HAP-1 (cell line): ENCODE measurements at regions not wholly inside any gene's neighbourhood (a gene's known extent, or its start where the extent isn't known, plus 50 kb on each side); places are given as distances from the start of the nearest gene placed in this dataset.

Source experiments
- DNase-seq, 2 experiments: peaks; one replicate each; pipeline ENCODE4 v3.0.0-alpha.2; 2016 to 2020; ENCODE audit warnings: low spot score in 2 of 2
- H3K27me3 ChIP-seq: fragments of 250-450 bp; sonication (Bioruptor Pico); 2 replicates; pipeline ENCODE4 v1.5.1; 2020; ENCODE audit warnings: low read depth, mild to moderate bottlenecking, moderate library complexity
- H3K36me3 ChIP-seq: fragments of 250-450 bp; sonication (Bioruptor Pico); replicated peaks from 2 replicates; pipeline ENCODE4 v1.5.1; 2020; ENCODE audit warnings: mild to moderate bottlenecking
- H3K4me1 ChIP-seq: fragments of 250-450 bp; sonication (Bioruptor Pico); 2 replicates; pipeline ENCODE4 v1.5.1; 2020; ENCODE audit warnings: mild to moderate bottlenecking
- H3K4me3 ChIP-seq: fragments of 250-450 bp; sonication (Bioruptor Pico); 2 replicates; pipeline ENCODE4 v1.5.1; 2020; ENCODE audit warnings: mild to moderate bottlenecking, moderate library complexity
- H3K9me3 ChIP-seq: fragments of 250-450 bp; sonication (Bioruptor Pico); 2 replicates; pipeline ENCODE4 v1.5.1; 2020; ENCODE audit warnings: mild to moderate bottlenecking, moderate library complexity
- in situ Hi-C: fragments of 300-500 bp; cut with MboI; formaldehyde crosslinking; loops from 3 replicates; pipeline ENCODE4 v1.14.3; 2020; ENCODE audit warnings: low sequenced_read_pairs, inconsistent platforms, mixed read lengths

DNA sequence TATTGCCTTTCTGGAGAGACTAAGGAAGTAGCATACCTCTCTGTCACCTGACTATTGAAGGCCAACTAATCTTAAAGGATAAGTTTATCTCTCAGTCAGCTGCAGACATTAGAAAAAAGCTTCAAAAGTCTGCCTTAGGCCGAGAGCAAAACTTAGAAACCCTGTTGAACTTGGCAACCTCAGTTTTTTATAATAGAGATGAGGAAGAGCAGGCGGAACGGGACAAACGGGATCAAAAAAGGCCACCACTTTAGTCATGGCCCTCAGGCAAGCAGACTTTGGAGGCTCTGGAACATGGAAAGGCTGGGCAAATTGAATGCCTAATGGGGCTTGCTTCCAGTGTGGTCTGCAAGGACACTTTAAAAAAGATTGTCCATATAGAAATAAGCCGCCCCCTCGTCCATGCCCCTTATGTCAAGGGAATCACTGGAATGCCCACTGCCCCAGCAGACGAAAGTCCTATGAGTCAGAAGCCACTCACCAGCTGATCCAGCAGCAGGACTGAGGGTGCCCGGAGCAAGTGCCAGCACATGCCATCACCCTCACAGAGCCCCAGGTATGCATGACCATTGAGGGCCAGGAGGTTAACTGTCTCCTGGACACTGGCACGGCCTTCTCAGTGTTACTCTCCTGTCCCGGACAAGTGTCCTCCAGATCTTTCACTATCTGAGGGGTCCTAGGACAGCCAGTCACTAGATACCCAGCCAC is 61.5 kb upstream of the FAM98A start:
- Histone ChIP-seq H3K36me3 (no peaks in the 10 kb centered on the region), H3K27me3 (no peaks in the 10 kb centered on the region), H3K9me3 (no peaks in the 10 kb centered on the region), H3K4me3 (no peak overlapping the region), H3K4me1 (no peaks in the 10 kb centered on the region)
- no peak for DNase-seq
- in situ Hi-C loops = loop anchor here (25.0 kb wide), 1 partner anchor 1752 kb away; no protein-coding TSS in a partner anchor

DNA sequence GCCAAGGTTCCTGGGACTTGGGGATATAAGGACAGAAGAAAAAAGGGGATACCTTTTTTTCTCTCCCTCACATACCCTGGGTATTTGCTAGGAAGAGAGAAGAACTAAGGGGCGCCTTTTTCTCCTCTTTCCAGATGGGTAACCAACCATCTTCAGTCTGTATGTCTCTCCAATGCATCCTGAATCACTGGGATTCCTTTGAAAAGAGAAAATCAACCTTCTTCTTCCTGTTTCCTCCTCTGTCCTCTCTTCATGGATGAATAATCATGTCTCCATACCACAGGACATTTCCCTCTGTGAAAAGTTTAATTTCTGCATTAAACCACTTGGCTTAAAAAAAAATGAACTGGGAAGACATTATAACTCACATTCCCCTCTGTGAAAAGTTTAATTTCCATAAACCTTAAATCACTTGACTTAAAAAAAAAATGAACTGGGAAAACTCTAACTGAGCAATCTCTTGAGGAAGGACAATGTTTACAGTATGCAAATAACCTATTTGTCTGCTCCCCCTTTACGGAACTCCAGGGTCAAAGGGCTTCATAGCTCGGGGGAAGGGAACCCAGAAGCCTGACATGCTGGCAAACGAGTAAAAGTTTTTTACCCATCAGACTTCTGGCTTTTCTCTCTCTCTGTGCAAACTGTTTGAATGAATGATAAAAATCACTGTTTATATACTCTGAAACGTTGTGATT is 56.7 kb upstream of the FAM98A start:
- no peaks in the 10 kb centered on the region for H3K27me3 ChIP-seq
- in situ Hi-C loops = loop anchor here (25.0 kb wide), 1 partner anchor 1757 kb away; no protein-coding TSS in a partner anchor
- no peak overlapping the region for H3K4me3 ChIP-seq
- no peaks in the 10 kb centered on the region for H3K36me3 ChIP-seq
- DNase-seq = no peak
- no peaks in the 10 kb centered on the region for H3K4me1 ChIP-seq
- no peaks in the 10 kb centered on the region for H3K9me3 ChIP-seq

DNA sequence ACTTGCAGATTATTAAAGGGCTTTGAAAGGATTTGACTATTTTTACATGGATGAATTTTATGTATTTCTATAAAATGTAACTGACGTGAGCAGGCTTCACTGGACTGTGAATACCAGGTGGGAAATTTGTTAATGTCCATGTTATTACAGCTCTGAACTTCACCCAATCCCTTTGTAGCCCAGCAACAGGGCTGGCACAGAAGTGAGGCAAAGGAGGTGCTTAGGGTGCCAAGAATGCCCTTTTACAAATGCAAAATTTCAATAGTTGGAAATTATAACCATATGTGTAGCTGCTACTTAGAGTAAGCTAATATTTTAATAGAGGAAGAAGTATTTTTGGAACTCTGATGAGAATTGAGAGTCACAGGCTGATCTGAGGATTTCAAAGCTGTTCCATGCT is 53.7 kb upstream of the FAM98A start:
- Histone ChIP-seq H3K36me3 (no peaks in the 10 kb centered on the region), H3K4me1 (no peaks in the 10 kb centered on the region)
- no peak for DNase-seq

DNA sequence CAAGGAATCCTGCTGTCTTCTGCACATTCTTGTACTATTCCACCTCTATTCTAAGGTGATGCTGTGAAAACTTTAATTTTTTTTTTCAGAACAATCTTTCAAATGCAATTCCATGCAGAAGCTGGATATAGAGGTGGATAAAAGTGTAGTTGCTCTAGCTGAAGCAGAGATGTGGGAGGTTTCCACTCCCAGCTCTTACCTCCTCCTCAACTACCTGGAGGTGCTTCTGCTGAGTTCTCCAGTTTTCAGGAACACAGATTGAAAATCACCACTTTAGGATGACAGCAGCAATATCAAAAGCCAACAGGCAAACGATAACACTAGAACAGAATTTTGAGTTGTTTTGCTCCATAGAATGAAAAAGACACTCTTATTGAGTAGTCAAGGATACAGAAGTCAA is 51.1 kb upstream of the FAM98A start:
- no peak for DNase-seq
- in situ Hi-C loops = loop anchor here (25.0 kb wide), 1 partner anchor 1762 kb away; no protein-coding TSS in a partner anchor
- no peaks in the 10 kb centered on the region for H3K27me3 ChIP-seq
- H3K4me1 ChIP-seq = no peaks in the 10 kb centered on the region
- no peak overlapping the region for H3K4me3 ChIP-seq
- no peaks in the 10 kb centered on the region for H3K9me3 ChIP-seq
- no peaks in the 10 kb centered on the region for H3K36me3 ChIP-seq

More for the DNA sequence above, 53.7 kb upstream of the FAM98A start:
- no peak overlapping the region for H3K4me3 ChIP-seq
- no peaks in the 10 kb centered on the region for H3K9me3 ChIP-seq
- in situ Hi-C loops = loop anchor here (25.0 kb wide), 1 partner anchor 1759 kb away; no protein-coding TSS in a partner anchor
- H3K27me3 ChIP-seq = no peaks in the 10 kb centered on the region
